ENCODE measurements at regions not wholly inside any gene's neighbourhood (a gene's known extent, or its start where the extent isn't known, plus 50 kb on each side); places are given as distances from the start of the nearest gene placed in this dataset.

DNA sequence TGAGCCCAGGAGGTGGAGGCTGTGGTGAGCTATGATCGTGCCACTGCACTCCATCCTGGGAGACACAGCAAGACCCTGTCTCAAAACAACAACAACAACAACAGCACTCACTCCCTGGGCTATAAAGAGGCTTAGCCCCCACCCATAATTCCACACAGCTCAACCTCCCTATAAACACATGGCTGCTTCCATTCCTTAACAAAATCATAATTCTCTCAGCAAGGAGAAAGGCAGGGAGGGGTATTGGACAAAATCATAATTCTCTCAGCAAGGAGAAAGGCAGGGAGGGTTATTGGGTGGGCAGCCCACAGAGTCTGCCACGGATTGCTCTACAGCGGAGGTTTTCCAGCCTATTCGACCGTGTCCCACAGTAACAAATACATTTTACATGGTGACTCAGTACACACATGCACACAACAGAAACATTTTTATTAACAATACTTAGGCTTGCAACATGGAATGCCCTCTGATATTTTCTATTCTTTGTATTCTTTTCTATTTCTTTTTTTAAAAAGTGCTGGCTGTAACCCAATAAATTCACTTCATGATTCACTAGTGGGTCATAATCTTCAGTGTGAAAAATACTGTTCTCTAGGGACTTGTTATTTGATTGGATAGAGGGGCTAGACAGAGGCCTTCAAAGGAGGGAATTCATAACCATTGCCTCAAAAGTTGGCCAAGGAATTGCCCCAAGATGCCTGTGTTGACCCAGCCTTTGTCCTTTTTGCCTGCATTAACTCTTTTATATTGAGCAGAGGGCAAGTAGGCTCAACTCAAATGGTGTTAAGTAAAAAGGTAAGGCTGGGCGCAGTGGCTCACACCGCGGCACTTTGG, 50.6 kb upstream of the ZMYND8 start:
- TF ChIP-seq ZBTB1 (tag by site-specific recombination; IDR thresholded peaks at IDR 0.05) (no peak), ZNF423 (tag by site-specific recombination; IDR thresholded peaks at IDR 0.05) (no peak), GLIS2 (tag by site-specific recombination; IDR thresholded peaks at IDR 0.05) (no peak), ZNF514 (tag by site-specific recombination; IDR thresholded peaks at IDR 0.05) (no peak), ZNF155 (tag by site-specific recombination; IDR thresholded peaks at IDR 0.05) (no peak), ZNF473 (tag by site-specific recombination; IDR thresholded peaks at IDR 0.05) (no peak), ZNF112 (tag by site-specific recombination; IDR thresholded peaks at IDR 0.05) (no peak), ZNF184 (tag by site-specific recombination; IDR thresholded peaks at IDR 0.05) (no peak), SALL2 (tag by site-specific recombination; IDR thresholded peaks at IDR 0.05; ENCODE audit: borderline replicate concordance) (no peak), HOXD13 (CRISPR knock-in tag; IDR thresholded peaks at IDR 0.05; ENCODE audit: borderline replicate concordance) (no peak), ZNF548 (tag by site-specific recombination; IDR thresholded peaks at IDR 0.05) (no peak), ZNF223 (tag by site-specific recombination; IDR thresholded peaks at IDR 0.05) (no peak)
- TF ChIP-seq, protein P1, sequence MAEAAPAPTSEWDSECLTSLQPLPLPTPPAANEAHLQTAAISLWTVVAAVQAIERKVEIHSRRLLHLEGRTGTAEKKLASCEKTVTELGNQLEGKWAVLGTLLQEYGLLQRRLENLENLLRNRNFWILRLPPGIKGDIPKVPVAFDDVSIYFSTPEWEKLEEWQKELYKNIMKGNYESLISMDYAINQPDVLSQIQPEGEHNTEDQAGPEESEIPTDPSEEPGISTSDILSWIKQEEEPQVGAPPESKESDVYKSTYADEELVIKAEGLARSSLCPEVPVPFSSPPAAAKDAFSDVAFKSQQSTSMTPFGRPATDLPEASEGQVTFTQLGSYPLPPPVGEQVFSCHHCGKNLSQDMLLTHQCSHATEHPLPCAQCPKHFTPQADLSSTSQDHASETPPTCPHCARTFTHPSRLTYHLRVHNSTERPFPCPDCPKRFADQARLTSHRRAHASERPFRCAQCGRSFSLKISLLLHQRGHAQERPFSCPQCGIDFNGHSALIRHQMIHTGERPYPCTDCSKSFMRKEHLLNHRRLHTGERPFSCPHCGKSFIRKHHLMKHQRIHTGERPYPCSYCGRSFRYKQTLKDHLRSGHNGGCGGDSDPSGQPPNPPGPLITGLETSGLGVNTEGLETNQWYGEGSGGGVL (tag by site-specific recombination; IDR thresholded peaks at IDR 0.05), result no peak
- H3K36me3 ChIP-seq (ENCODE audit: control insufficient read depth in 2 of 2, insufficient read depth in 1 of 2, low read length in 2 of 2), result no peaks in the 10 kb centered on the region
- H3K4me3 ChIP-seq (ENCODE audit: low read depth, low read length), result no peak overlapping the region
- ChIA-PET CTCF (interaction anchor here (0.6 kb wide), 1 partner anchor 18 kb away, joined by 5 read pairs; no protein-coding TSS in a partner anchor), POLR2A (no interaction called here)
- no peak overlapping the region for H3K27ac ChIP-seq (ENCODE audit: extremely low read depth, low read depth, low read length)
- H3K9me3 ChIP-seq (ENCODE audit: control insufficient read depth, insufficient read depth, low read depth, low read length), result no peaks in the 10 kb centered on the region
- no peaks in the 10 kb centered on the region for H3K4me1 ChIP-seq (ENCODE audit: control insufficient read depth, insufficient read depth, low read length)

DNA sequence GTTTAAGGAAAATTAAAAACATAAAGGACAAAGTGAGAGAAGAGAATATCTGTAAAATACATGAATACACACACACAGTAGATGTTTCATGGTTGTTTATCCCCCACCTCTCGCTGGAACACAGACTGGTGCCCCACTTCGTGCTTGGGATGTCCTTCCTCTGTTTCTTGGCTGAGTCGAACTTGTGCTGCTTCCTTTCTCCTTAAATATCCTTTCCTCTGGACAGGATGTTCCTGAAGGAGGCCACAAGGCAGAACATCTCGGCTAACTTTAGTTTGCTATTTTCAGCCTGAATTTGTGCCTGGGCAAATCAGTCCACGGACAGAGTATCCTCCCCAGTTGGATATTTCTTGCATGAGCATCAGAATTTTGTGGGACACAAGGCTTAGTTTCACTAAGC, 54.7 kb upstream of the ZMYND8 start:
- H3K4me1 ChIP-seq (ENCODE audit: control insufficient read depth, insufficient read depth, low read length), result no peaks in the 10 kb centered on the region
- no peaks in the 10 kb centered on the region for H3K36me3 ChIP-seq (ENCODE audit: control insufficient read depth in 2 of 2, insufficient read depth in 1 of 2, low read length in 2 of 2)
- H3K27ac ChIP-seq (ENCODE audit: extremely low read depth, low read depth, low read length), result no peak overlapping the region
- ChIA-PET CTCF (no interaction called here), POLR2A (no interaction called here)
- no peaks in the 10 kb centered on the region for H3K9me3 ChIP-seq (ENCODE audit: control insufficient read depth, insufficient read depth, low read depth, low read length)
- no peak overlapping the region for H3K4me3 ChIP-seq (ENCODE audit: low read depth, low read length)
- TF ChIP-seq MYNN (tag by site-specific recombination; IDR thresholded peaks at IDR 0.05; ENCODE audit: borderline replicate concordance) (no peak), ZSCAN30 (tag by site-specific recombination; IDR thresholded peaks at IDR 0.05) (no peak), ZNF624 (tag by site-specific recombination; IDR thresholded peaks at IDR 0.05) (no peak), ZNF629 (tag by site-specific recombination; IDR thresholded peaks at IDR 0.05) (no peak), ZNF248 (tag by site-specific recombination; IDR thresholded peaks at IDR 0.05) (no peak), ZNF174 (tag by site-specific recombination; IDR thresholded peaks at IDR 0.05) (no peak), ZNF658 (tag by site-specific recombination; IDR thresholded peaks at IDR 0.05) (no peak), ZNF555 (tag by site-specific recombination; conservative IDR thresholded peaks at IDR 0.05) (no peak), KLF8 (tag by site-specific recombination; IDR thresholded peaks at IDR 0.05) (no peak)
- TF ChIP-seq, protein P2, sequence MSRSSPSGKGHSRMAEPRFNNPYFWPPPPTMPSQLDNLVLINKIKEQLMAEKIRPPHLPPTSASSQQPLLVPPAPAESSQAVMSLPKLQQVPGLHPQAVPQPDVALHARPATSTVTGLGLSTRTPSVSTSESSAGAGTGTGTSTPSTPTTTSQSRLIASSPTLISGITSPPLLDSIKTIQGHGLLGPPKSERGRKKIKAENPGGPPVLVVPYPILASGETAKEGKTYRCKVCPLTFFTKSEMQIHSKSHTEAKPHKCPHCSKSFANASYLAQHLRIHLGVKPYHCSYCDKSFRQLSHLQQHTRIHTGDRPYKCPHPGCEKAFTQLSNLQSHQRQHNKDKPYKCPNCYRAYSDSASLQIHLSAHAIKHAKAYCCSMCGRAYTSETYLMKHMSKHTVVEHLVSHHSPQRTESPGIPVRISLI (tag by site-specific recombination; IDR thresholded peaks at IDR 0.05), result no peak
- TF ChIP-seq, protein P3, sequence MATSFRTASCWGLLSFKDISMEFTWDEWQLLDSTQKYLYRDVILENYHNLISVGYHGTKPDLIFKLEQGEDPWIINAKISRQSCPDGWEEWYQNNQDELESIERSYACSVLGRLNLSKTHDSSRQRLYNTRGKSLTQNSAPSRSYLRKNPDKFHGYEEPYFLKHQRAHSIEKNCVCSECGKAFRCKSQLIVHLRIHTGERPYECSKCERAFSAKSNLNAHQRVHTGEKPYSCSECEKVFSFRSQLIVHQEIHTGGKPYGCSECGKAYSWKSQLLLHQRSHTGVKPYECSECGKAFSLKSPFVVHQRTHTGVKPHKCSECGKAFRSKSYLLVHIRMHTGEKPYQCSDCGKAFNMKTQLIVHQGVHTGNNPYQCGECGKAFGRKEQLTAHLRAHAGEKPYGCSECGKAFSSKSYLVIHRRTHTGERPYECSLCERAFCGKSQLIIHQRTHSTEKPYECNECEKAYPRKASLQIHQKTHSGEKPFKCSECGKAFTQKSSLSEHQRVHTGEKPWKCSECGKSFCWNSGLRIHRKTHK (tag by site-specific recombination; IDR thresholded peaks at IDR 0.05), result no peak
- TF ChIP-seq, protein P4, sequence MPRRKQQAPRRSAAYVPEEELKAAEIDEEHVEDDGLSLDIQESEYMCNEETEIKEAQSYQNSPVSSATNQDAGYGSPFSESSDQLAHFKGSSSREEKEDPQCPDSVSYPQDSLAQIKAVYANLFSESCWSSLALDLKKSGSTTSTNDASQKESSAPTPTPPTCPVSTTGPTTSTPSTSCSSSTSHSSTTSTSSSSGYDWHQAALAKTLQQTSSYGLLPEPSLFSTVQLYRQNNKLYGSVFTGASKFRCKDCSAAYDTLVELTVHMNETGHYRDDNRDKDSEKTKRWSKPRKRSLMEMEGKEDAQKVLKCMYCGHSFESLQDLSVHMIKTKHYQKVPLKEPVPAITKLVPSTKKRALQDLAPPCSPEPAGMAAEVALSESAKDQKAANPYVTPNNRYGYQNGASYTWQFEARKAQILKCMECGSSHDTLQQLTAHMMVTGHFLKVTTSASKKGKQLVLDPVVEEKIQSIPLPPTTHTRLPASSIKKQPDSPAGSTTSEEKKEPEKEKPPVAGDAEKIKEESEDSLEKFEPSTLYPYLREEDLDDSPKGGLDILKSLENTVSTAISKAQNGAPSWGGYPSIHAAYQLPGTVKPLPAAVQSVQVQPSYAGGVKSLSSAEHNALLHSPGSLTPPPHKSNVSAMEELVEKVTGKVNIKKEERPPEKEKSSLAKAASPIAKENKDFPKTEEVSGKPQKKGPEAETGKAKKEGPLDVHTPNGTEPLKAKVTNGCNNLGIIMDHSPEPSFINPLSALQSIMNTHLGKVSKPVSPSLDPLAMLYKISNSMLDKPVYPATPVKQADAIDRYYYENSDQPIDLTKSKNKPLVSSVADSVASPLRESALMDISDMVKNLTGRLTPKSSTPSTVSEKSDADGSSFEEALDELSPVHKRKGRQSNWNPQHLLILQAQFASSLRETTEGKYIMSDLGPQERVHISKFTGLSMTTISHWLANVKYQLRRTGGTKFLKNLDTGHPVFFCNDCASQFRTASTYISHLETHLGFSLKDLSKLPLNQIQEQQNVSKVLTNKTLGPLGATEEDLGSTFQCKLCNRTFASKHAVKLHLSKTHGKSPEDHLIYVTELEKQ (tag by site-specific recombination; IDR thresholded peaks at IDR 0.05; ENCODE audit: borderline replicate concordance), result no peak

All from HEK293 (cell line).